ENCODE measurements at regions not wholly inside any gene's neighbourhood (a gene's known extent, or its start where the extent isn't known, plus 50 kb on each side); places are given as distances from the start of the nearest gene placed in this dataset.

- CTCF ChIA-PET, result no interaction called here
Observed at GRCh38 chr17:79281803-79282202, 207.2 kb downstream of the ENGASE start.

DNA sequence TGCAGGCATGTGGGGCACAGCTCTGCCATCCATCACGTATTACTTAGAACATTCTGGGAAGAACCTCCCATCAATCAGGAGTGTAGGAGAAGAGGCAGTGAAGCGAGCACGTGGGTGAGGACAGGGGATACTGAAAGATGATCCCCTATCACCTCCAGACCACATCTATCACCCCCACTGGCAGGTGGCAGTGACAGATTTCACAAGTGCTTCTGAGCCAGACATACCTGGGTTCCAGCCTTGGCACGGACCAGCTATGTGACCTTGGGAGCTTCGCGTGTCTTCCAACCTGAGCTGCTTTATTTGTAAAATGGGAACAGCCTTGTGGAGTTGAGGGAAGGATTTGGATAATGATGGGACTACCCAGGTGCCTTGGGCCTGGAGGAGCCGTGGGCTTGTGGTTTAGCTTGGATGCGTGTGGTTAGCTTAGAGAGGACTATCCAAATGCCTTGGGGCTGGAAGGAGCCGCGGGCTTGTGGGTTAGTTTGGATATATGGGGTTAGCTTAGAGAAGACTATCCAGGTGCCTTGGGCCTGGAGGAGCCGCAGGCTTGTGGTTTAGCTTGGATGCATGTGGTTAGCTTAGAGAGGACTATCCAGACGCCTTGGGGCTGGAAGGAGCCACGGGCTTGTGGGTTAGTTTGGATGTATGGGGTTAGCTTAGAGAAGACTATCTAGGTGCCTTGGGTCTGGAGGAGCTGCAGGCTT, 206.4 kb downstream of the ENGASE start:
- CTCF ChIA-PET, result no interaction called here
- H3K4me3 Mint-ChIP-seq, result no peak overlapping the region
- peaks cover under 1% of the 10 kb centered on the region for H3K27me3 Mint-ChIP-seq
- no peak overlapping the region for H3K27ac Mint-ChIP-seq
- DNase-seq, result no peak
- H3K4me1 Mint-ChIP-seq, result no peaks in the 10 kb centered on the region
- H3K9me3 Mint-ChIP-seq, result no peaks in the 10 kb centered on the region
- no peaks in the 10 kb centered on the region for H3K36me3 Mint-ChIP-seq

More at GRCh38 chr17:79281803-79282202, 207.2 kb downstream of the ENGASE start:
- Mint-ChIP-seq H3K27me3 (peaks cover 6% of the 10 kb centered on the region), H3K27ac (no peak overlapping the region), H3K9me3 (no peaks in the 10 kb centered on the region), H3K36me3 (no peaks in the 10 kb centered on the region), H3K4me1 (no peaks in the 10 kb centered on the region), H3K4me3 (no peak overlapping the region)
- DNase-seq, result no peak

- no peak for DNase-seq
- no peak overlapping the region for H3K27ac Mint-ChIP-seq
- no peaks in the 10 kb centered on the region for H3K9me3 Mint-ChIP-seq
- CTCF ChIA-PET, result no interaction called here
- no peaks in the 10 kb centered on the region for H3K4me1 Mint-ChIP-seq
- no peaks in the 10 kb centered on the region for H3K27me3 Mint-ChIP-seq
- H3K36me3 Mint-ChIP-seq, result no peaks in the 10 kb centered on the region
- H3K4me3 Mint-ChIP-seq, result no peak overlapping the region
Observed at GRCh38 chr17:79280010-79280409, 205.4 kb downstream of the ENGASE start.

- Mint-ChIP-seq H3K27me3 (no peaks in the 10 kb centered on the region), H3K9me3 (no peaks in the 10 kb centered on the region), H3K4me3 (no peak overlapping the region), H3K36me3 (no peaks in the 10 kb centered on the region), H3K27ac (no peak overlapping the region), H3K4me1 (no peaks in the 10 kb centered on the region)
- DNase-seq, result no peak
- CTCF ChIA-PET, result no interaction called here
Observed at GRCh38 chr17:79279320-79279719, 204.7 kb downstream of the ENGASE start.

DNA sequence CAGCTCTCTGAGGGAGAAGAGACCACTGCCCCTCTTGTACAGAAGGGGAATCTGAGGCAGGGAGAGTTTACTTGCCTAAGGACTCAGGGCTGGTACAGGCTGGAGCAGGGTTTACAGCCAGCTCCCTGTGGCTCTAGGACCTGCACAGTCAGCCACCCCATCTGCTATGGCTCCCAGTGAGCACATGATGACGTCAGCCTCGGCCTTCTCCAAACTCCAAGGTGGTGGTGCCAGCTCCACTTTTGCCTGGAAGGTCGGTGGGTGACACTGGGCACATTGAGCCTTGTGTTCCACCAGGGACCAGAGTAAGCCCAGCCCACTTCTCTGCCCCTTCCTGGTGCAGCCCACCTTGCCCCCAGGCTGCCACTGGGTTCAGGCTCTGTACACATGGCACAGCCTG, 202.2 kb downstream of the ENGASE start:
- no peak overlapping the region for H3K27ac Mint-ChIP-seq
- H3K4me3 Mint-ChIP-seq, result no peak overlapping the region
- no peaks in the 10 kb centered on the region for H3K9me3 Mint-ChIP-seq
- DNase-seq, result no peak
- no peaks in the 10 kb centered on the region for H3K36me3 Mint-ChIP-seq
- no peaks in the 10 kb centered on the region for H3K4me1 Mint-ChIP-seq
- CTCF ChIA-PET, result no interaction called here
- no peaks in the 10 kb centered on the region for H3K27me3 Mint-ChIP-seq

DNA sequence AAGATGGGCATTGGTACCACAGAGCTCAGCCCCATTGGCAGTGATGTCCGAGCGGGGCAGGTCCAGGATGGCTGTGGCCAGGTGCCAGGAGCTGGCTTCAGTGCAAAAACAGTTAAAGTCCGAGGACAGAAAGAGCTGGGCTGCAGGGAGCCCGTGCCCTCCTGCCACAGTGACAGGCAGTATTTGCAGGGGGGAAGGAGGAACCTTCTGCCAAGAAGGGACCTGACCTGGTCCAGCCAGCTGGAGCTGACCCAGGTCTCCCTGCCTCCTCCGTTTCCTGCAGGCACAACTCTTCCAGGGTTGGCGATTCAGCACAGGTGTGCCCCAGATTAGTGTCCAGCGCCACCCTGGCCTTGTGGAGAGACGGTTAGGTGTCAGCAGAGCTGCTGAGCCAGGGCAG, 199.0 kb downstream of the ENGASE start:
- Mint-ChIP-seq H3K27ac (no peak overlapping the region), H3K4me3 (no peak overlapping the region), H3K4me1 (no peaks in the 10 kb centered on the region), H3K27me3 (peaks cover 11% of the 10 kb centered on the region), H3K9me3 (no peaks in the 10 kb centered on the region), H3K36me3 (no peaks in the 10 kb centered on the region)
- no peak for DNase-seq
- CTCF ChIA-PET, result no interaction called here

- Mint-ChIP-seq H3K36me3 (no peaks in the 10 kb centered on the region), H3K4me1 (no peaks in the 10 kb centered on the region), H3K27me3 (peaks cover 16% of the 10 kb centered on the region), H3K4me3 (no peak overlapping the region), H3K9me3 (no peaks in the 10 kb centered on the region), H3K27ac (no peak overlapping the region)
- CTCF ChIA-PET, result no interaction called here
- no peak for DNase-seq
Observed at GRCh38 chr17:79272666-79273219, 198.1 kb downstream of the ENGASE start.

DNA sequence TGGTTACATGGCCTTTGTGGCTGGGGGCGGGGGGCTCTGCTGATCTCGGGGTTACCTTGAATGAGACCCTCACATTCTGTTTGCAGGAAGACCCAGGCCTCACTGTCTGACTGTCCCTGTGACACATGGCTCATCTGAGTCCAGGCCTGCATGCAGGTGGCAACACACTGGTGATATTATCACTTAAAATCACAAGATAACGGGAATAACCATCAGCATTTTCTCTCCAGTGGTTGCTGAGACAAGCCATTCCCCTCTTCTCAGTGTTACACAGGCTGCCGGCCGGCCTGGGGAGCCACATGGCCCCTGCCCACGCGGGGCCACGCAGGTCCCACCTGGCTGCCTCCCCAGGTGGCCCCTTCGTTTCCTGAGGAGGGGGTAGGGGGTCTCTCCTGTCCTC, 197.6 kb downstream of the ENGASE start:
- CTCF ChIA-PET, result no interaction called here
- H3K27me3 Mint-ChIP-seq, result peaks cover 21% of the 10 kb centered on the region
- no peak for DNase-seq
- H3K4me1 Mint-ChIP-seq, result no peaks in the 10 kb centered on the region
- no peak overlapping the region for H3K4me3 Mint-ChIP-seq
- no peak overlapping the region for H3K27ac Mint-ChIP-seq
- H3K9me3 Mint-ChIP-seq, result no peaks in the 10 kb centered on the region
- H3K36me3 Mint-ChIP-seq, result no peaks in the 10 kb centered on the region

GRCh38 chr17:79269620-79270019, 195.0 kb downstream of the ENGASE start:
- Mint-ChIP-seq H3K4me1 (no peaks in the 10 kb centered on the region), H3K27ac (no peak overlapping the region), H3K4me3 (no peak overlapping the region), H3K36me3 (no peaks in the 10 kb centered on the region), H3K27me3 (peaks cover 21% of the 10 kb centered on the region), H3K9me3 (no peaks in the 10 kb centered on the region)
- no peak for DNase-seq
- CTCF ChIA-PET, result no interaction called here

- no peak overlapping the region for H3K4me3 Mint-ChIP-seq
- H3K27ac Mint-ChIP-seq, result no peak overlapping the region
- DNase-seq, result no peak
- H3K27me3 Mint-ChIP-seq, result peaks cover 8% of the 10 kb centered on the region
- CTCF ChIA-PET, result no interaction called here
- no peaks in the 10 kb centered on the region for H3K9me3 Mint-ChIP-seq
- H3K36me3 Mint-ChIP-seq, result no peaks in the 10 kb centered on the region
- H3K4me1 Mint-ChIP-seq, result no peaks in the 10 kb centered on the region
Observed at GRCh38 chr17:79263191-79263590, 188.6 kb downstream of the ENGASE start.

- DNase-seq, result no peak
- H3K36me3 Mint-ChIP-seq, result no peaks in the 10 kb centered on the region
- no peaks in the 10 kb centered on the region for H3K4me1 Mint-ChIP-seq
- H3K27ac Mint-ChIP-seq, result no peak overlapping the region
- no peak overlapping the region for H3K4me3 Mint-ChIP-seq
- H3K9me3 Mint-ChIP-seq, result no peaks in the 10 kb centered on the region
- CTCF ChIA-PET, result no interaction called here
- H3K27me3 Mint-ChIP-seq, result peaks cover 4% of the 10 kb centered on the region
Observed at GRCh38 chr17:79262624-79263023, 188.0 kb downstream of the ENGASE start.

- no peak for DNase-seq
- H3K4me1 Mint-ChIP-seq, result no peaks in the 10 kb centered on the region
- H3K36me3 Mint-ChIP-seq, result no peaks in the 10 kb centered on the region
- CTCF ChIA-PET, result no interaction called here
- H3K9me3 Mint-ChIP-seq, result no peaks in the 10 kb centered on the region
- H3K27me3 Mint-ChIP-seq, result peaks cover 7% of the 10 kb centered on the region
- no peak overlapping the region for H3K4me3 Mint-ChIP-seq
- no peak overlapping the region for H3K27ac Mint-ChIP-seq
Observed at GRCh38 chr17:79261355-79262072, 186.9 kb downstream of the ENGASE start.

DNA sequence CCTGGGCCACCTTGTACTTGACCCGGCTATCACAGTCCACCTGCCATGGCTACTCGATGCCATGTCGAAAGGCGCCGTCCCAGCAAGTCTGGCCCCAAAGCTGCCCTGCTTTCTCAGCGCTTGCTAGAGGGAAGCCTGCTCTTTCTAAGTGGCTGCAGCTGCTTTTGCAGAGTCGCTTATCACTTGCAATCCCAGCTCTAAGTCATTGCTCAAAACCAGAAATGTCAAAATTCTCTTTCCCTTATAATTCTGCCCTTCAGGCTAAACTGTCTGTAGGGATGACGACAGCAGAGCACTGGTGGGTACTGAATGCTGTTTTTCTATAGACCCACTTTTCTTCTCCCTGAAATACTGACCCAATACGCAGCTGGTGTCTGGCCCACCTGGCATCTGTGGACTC, 184.2 kb downstream of the ENGASE start:
- no peak for DNase-seq
- Mint-ChIP-seq H3K9me3 (no peaks in the 10 kb centered on the region), H3K4me1 (no peaks in the 10 kb centered on the region), H3K27ac (no peak overlapping the region), H3K4me3 (no peak overlapping the region), H3K27me3 (peaks cover 7% of the 10 kb centered on the region), H3K36me3 (no peaks in the 10 kb centered on the region)
- CTCF ChIA-PET, result no interaction called here

GRCh38 chr17:79258041-79258440, 183.4 kb downstream of the ENGASE start:
- no peak overlapping the region for H3K27ac Mint-ChIP-seq
- H3K9me3 Mint-ChIP-seq, result no peaks in the 10 kb centered on the region
- H3K36me3 Mint-ChIP-seq, result no peaks in the 10 kb centered on the region
- DNase-seq, result no peak
- peaks cover 8% of the 10 kb centered on the region for H3K27me3 Mint-ChIP-seq
- CTCF ChIA-PET, result no interaction called here
- H3K4me3 Mint-ChIP-seq, result no peak overlapping the region
- no peaks in the 10 kb centered on the region for H3K4me1 Mint-ChIP-seq

DNA sequence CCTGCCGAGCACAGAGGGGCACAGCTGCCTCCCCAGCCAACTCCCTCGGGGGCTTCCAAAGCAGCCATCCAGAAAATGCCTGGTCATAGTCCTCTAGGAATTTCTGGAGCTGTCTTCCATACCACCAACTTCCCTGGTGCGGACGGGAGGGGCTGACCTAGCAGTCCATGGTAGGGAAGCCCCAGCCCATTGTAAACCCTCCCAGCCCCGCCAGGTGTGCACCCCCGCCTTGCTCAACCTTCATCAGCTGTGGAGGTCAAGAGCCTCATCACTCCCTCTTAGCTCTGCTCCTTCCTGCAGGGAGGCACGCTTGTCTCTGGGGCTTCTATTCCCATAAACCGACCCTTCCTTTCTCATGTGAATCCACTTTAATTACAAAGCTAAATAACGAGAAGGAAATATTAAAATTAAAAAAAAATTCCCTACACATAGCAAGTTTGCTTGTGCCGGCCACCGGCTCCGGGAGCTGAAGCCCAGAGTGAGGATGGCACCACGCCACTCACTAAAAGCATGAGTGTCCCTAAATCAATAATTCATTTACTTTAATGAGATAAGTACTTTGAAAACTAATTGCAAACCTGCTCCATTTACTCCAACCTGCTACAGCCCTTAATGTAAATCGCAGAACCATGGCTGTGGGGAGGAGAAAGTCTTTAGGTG, 181.4 kb downstream of the ENGASE start:
- H3K27ac Mint-ChIP-seq, result no peak overlapping the region
- H3K4me1 Mint-ChIP-seq, result no peaks in the 10 kb centered on the region
- H3K4me3 Mint-ChIP-seq, result no peak overlapping the region
- H3K27me3 Mint-ChIP-seq, result peaks cover 26% of the 10 kb centered on the region
- no peak for DNase-seq
- CTCF ChIA-PET, result no interaction called here
- no peaks in the 10 kb centered on the region for H3K36me3 Mint-ChIP-seq
- H3K9me3 Mint-ChIP-seq, result no peaks in the 10 kb centered on the region
